Heart right ventricle (tissue), 16 donors: ENCODE measurements at regions not wholly inside any gene's neighbourhood (a gene's known extent, or its start where the extent isn't known, plus 50 kb on each side); places are given as distances from the start of the nearest gene placed in this dataset.
"Not testable (repeated sequence)": the region's sequence is repeated elsewhere in the genome, so short reads cannot be mapped to it uniquely, and the experiment has no call there.

Experiments used
- ATAC-seq, 8 donors: fragments of 200-7000 bp; cut with Tn5 transposase; one replicate each; pipeline ENCODE4 v1.9.1; 2020; ENCODE audit warnings: mild to moderate bottlenecking in 8 of 8, moderate library complexity in 8 of 8, moderate number of reproducible peaks in 1 of 8
- DNase-seq, 2 donors: peaks; one replicate each; pipeline ENCODE4 v3.0.0-alpha.2; 2020
- H3K27ac ChIP-seq, 10 donors: fragments of 200-600 bp; sonication (generic) in 2 of 10; one replicate each; pipeline versions ENCODE4 v1.5.0 to v1.8.0; 2020 to 2022; ENCODE audit warnings: mild to moderate bottlenecking in 3 of 10
- H3K27me3 ChIP-seq, 7 donors: fragments of 200-600 bp; one replicate each; pipeline ENCODE4 v1.8.0; 2021 to 2022; ENCODE audit warnings: mild to moderate bottlenecking in 2 of 7
- H3K36me3 ChIP-seq, 9 donors: fragments of 200-600 bp; sonication (generic) in 1 of 9; one replicate each; pipeline versions ENCODE4 v1.5.0 to v1.8.0; 2020 to 2022; ENCODE audit warnings: mild to moderate bottlenecking in 2 of 9
- H3K4me1 ChIP-seq, 9 donors: fragments of 200-600 bp; sonication (generic) in 1 of 9; one replicate each; pipeline versions ENCODE4 v1.5.0 to v1.8.0; 2020 to 2022; ENCODE audit warnings: mild to moderate bottlenecking in 4 of 9
- H3K4me3 ChIP-seq, 10 donors: fragments of 200-600 bp; sonication (generic) in 2 of 10; one replicate each; pipeline versions ENCODE4 v1.5.0 to v1.8.0; 2020 to 2022; ENCODE audit warnings: mild to moderate bottlenecking in 7 of 10, moderate library complexity in 2 of 10
- H3K9me3 ChIP-seq, 11 donors: fragments of 200-600 bp in 10 of 11; sonication (generic) in 2 of 11; one replicate each; pipeline versions ENCODE4 v1.5.0 to v1.8.0; 2013 to 2022; ENCODE audit warnings: mild to moderate bottlenecking in 2 of 11, control low read depth in 1 of 11, moderate library complexity in 1 of 11
- CTCF ChIP-seq, 9 donors: fragments of 200-600 bp; sonication (generic) in 2 of 9; IDR thresholded peaks; one replicate each; pipeline versions ENCODE4 v1.5.0 to v1.8.0; 2021 to 2022; ENCODE audit warnings: antibody characterized with exemption in 9 of 9, mild to moderate bottlenecking in 5 of 9, moderate library complexity in 1 of 9
- WGBS, 2 donors: extraction: QIAGEN DNeasy Blood & Tissue Kit; methylation state at CpG; one replicate each; pipeline ENCODE4 v1.1.7; 2013; ENCODE audit warnings: inconsistent platforms in 1 of 2; 5-methylcytosine and 5-hydroxymethylcytosine counted together
- intact Hi-C, 10 donors: fragments of 100-400 bp; cut with DNase I; formaldehyde crosslinking; loops; one replicate each; pipeline versions ENCODE4 v1.11.1 to v1.14.2; 2022
- donor health status: Arrhythmogenic right ventricular cardiomyopathy.
- donor health status: ischemic (EF 13 %, LVEDD 7.1; RV severe dilation, severe dysfunction).
- donor health status: healthy with polysubstance abuse.
- donor health status: DM: no; HTN: yes; CAD: no.
- donor health status: DM: no; HTN: no; CAD: no.
- donor health status: ischemic (EF 25% LVEDD 6.9; RV normal size, moderate dysfunction).
- donor health status: ischemic (EF 25% LVEDD 5.7; RV mildly dilated, moderate dysfunction).
- donor health status: healthy.
- donor health status: DM: yes; HTN: yes; CAD: no.
- donor health status: Ischemic cardiomyopathy.
- donor health status: ischemic (EF 35%, LVEDD 5.7; RV mildly dilated, moderate dysfunction).
- donor health status: nonischemic (EF 11% LVEDD 7.7; RV severe dilation, severe dysfunction).
- donor health status: DM: yes; HTN: yes; CAD: no.
- donor health status: PGD.
- donor health status: ischemic (EF 29% LVEDD 5.4; RV normal size, mild dysfunction).
- donor health status: nonischemic (EF 23%, LVEDD 6.1; RV moderate dilation, normal function).

GRCh38 chr15:70516408-70517193, 246.8 kb downstream of the UACA start:
- no peak for ATAC-seq
- intact Hi-C loops = no loop called here

GRCh38 chr15:70514251-70514650, 249.1 kb downstream of the UACA start:
- Histone ChIP-seq H3K36me3 (no peaks in the 10 kb centered on the region), H3K4me1 (peaks cover 0 to 8% (median 0%) of the 10 kb centered on the region in 9 donors), H3K4me3 (no peak overlapping the region), H3K27ac (no peak overlapping the region), H3K9me3 (peaks cover 0 to 37% (median 27%) of the 10 kb centered on the region in 11 donors), H3K27me3 (peaks cover 0 to 13% (median 0%) of the 10 kb centered on the region in 7 donors)
- WGBS, 2 donors = 85 to 86% methylated on average over 7 of the region's 7 CpGs
- intact Hi-C loops = no loop called here
- no peak for TF ChIP-seq CTCF (IDR thresholded peaks at IDR 0.05)
- ATAC-seq = no peak
- no peak for DNase-seq

More at GRCh38 chr15:70516408-70517193, 246.8 kb downstream of the UACA start:
- Histone ChIP-seq H3K27me3 (peaks cover 0 to 23% (median 0%) of the 10 kb centered on the region in 7 donors), H3K27ac (no peak overlapping the region), H3K4me3 (no peak overlapping the region), H3K9me3 (peaks cover 0 to 13% (median 8%) of the 10 kb centered on the region in 11 donors), H3K4me1 (no peaks in the 10 kb centered on the region), H3K36me3 (no peaks in the 10 kb centered on the region)
- DNase-seq = no peak
- no peak for TF ChIP-seq CTCF (IDR thresholded peaks at IDR 0.05)
- WGBS, 2 donors = 87 to 92% methylated on average over 6 of the region's 6 CpGs

- no peak for TF ChIP-seq CTCF (IDR thresholded peaks at IDR 0.05)
- Histone ChIP-seq H3K4me3 (no peak overlapping the region), H3K27me3 (peaks cover 0 to 13% (median 0%) of the 10 kb centered on the region in 7 donors), H3K36me3 (no peaks in the 10 kb centered on the region), H3K9me3 (peaks cover 0 to 39% (median 27%) of the 10 kb centered on the region in 11 donors), H3K4me1 (peaks cover 0 to 12% (median 0%) of the 10 kb centered on the region in 9 donors), H3K27ac (no peak overlapping the region)
- no peak for ATAC-seq
- DNase-seq = no peak
- intact Hi-C loops = no loop called here
- 90 to 92% methylated on average over 4 of the region's 4 CpGs for WGBS, 2 donors
Observed at GRCh38 chr15:70513819-70514218, 249.5 kb downstream of the UACA start.

- intact Hi-C loops = no loop called here
- TF ChIP-seq CTCF (IDR thresholded peaks at IDR 0.05) = peak in 5 of 9 donors; percentile 7 to 83 (median 23)
- Histone ChIP-seq H3K4me1 (peaks cover 0 to 21% (median 0%) of the 10 kb centered on the region in 9 donors), H3K27ac (no peak overlapping the region), H3K27me3 (peaks cover 0 to 9% (median 0%) of the 10 kb centered on the region in 7 donors), H3K4me3 (no peak overlapping the region), H3K36me3 (no peaks in the 10 kb centered on the region), H3K9me3 (peaks cover 0 to 39% (median 27%) of the 10 kb centered on the region in 11 donors)
- DNase-seq (no peak), ATAC-seq (peak in 4 of 8 donors; percentile 57 to 61 (median 58))
- WGBS, 2 donors = 66 to 75% methylated on average over 8 of the region's 8 CpGs
Observed at GRCh38 chr15:70512772-70513362, 250.5 kb downstream of the UACA start.

- DNase-seq, intact Hi-C loops, H3K4me3 ChIP-seq, H3K36me3 ChIP-seq, H3K27me3 ChIP-seq, H3K27ac ChIP-seq, ATAC-seq: not testable (repeated sequence)
- H3K9me3 ChIP-seq = peaks cover 0 to 41% (median 27%) of the 10 kb centered on the region in 11 donors
- 74 to 77% methylated on average over 2 of the region's 2 CpGs for WGBS, 2 donors
- H3K4me1 ChIP-seq = peaks cover 0 to 29% (median 0%) of the 10 kb centered on the region in 9 donors
Observed at GRCh38 chr15:70511972-70512587, 251.3 kb downstream of the UACA start.
